HG03175 (cell line): ENCODE measurements at regions not wholly inside any gene's neighbourhood (a gene's known extent, or its start where the extent isn't known, plus 50 kb on each side); places are given as distances from the start of the nearest gene placed in this dataset.
"Not testable (repeated sequence)": the region's sequence is repeated elsewhere in the genome, so short reads cannot be mapped to it uniquely, and the experiment has no call there.

Source experiments
- ATAC-seq: cut with Tn5 transposase; IDR thresholded peaks from one replicate; pipeline ENCODE4 v1.9.1; 2021; ENCODE audit warnings: mild to moderate bottlenecking, moderate library complexity; ENCODE audit not compliant: unreplicated experiment

DNA sequence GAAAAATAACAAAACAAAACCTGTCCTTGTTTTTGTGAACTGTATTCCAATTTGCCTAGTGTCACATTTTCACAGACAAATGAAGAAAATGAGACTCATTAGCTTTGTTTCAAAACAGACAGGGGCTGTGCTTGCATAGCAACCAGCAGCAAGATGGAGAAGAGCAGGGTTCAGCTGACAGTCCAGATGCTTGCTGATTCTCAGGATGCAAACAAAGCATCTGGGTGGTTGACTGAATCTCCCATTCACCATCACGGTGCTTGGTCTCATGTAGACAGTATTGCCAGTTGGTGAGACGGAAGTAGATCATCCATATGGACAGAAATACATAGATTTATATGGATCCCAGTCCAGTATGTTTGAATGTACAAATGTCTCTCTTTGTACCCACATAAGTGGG is 326.8 kb downstream of the CCDC85A start:
- ATAC-seq = no peak

DNA sequence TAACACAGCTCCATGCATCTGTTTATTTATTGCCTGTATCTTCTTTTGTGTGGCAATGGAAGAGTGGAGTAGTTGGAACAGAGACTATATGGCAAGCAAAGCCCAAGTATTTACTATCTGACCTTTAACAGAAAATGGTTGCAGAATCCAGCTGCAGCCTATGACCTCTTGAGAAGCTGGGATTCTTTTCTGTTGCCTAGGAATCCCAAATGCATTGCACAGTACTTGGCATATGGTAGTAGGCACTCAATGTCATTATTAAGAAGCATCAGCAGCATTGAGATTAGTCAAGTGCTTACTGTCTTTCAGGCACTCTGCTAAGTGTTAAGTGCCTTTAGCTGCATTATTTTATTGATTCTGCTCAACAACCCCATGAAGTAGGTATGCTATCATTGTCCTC is 331.6 kb downstream of the CCDC85A start:
- no peak for ATAC-seq

GRCh38 chr2:56519806-56520205 is 336.0 kb downstream of the CCDC85A start:
- ATAC-seq = no peak

DNA sequence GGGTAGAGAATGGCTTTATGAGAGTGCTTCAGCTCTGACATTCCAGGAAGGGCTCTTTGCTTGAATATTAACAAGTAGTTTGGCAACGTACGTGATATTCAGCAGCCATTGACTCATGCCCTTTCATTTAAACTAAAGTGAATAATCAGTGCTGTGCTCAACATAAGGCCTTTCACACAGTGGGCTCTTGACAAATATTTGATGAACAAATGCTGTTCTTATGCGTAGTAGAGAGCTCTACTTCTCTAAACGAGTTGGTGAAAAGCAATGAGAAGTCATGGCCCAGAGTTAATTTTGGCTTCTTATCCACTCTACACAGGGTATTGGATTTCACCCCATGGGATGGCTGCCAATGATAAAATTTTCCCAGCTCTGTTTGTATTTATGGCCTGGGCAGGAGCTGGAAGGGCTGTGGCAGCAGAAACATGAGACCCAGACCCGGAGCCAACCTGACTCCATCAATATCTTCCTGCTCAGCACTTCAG is 338.9 kb downstream of the CCDC85A start:
- no peak for ATAC-seq

- ATAC-seq = no peak
These were observed 340.0 kb downstream of the CCDC85A start for GRCh38 chr2:56523816-56524215.

GRCh38 chr2:56531668-56532420 is 348.1 kb downstream of the CCDC85A start:
- no peak for ATAC-seq

DNA sequence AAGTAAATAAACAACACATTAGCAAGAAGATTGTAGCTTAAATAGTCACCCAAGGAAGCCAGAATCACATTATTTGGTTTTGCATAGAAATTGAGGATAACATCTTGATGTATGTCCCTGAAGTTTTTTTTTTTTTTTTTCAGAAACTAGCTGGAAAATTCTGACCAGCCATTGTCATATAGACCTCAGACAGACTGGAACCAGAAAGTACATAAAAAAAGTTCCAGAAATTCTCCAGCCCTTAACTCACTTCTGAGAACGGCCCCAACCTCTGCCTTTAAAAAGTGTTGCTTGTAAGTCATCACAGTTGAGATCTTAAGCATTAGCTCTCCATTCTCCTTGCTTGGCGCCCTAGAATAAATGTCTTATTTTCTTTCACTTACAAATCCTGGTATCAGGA is 350.5 kb downstream of the CCDC85A start:
- ATAC-seq = no peak

DNA sequence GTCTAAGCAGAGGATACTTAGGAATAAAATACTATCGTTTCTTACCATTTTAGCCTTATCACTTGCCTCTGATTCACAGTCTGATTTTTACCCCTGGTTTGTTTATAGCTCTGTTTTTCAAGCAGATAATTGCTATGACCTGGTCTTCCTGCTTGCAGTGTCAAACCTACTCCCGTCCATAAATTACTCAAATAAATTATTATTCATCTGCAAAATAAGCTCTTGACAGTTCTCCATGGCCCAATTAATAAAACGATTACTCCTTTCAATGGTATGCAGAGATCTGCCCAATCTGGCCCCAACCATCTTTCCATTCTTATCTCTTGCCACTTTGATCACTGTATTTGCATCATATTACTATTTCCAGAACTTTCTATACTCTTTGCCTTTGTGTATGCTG is 354.0 kb downstream of the CCDC85A start:
- no peak for ATAC-seq

GRCh38 chr2:56539618-56540017 is 355.8 kb downstream of the CCDC85A start:
- no peak for ATAC-seq

DNA sequence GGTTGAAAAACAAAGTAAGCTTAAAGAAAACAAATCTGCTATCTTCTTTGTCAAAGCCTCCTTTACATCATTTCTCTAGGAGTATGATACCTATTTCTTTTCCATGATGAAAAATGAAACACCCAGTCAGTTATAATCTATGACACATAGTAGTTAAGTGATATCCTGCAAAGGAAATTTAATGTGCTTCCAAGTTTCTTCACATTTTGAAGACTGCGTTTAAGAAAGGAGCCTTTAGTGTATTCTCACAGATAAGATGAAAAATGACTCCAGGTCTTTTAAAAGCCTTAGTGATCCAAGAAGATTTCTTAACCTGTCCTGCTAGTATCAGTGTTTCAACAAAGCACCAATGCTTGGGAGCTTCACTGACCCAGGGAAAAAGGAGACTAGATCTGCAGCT is 356.7 kb downstream of the CCDC85A start:
- ATAC-seq = no peak

DNA sequence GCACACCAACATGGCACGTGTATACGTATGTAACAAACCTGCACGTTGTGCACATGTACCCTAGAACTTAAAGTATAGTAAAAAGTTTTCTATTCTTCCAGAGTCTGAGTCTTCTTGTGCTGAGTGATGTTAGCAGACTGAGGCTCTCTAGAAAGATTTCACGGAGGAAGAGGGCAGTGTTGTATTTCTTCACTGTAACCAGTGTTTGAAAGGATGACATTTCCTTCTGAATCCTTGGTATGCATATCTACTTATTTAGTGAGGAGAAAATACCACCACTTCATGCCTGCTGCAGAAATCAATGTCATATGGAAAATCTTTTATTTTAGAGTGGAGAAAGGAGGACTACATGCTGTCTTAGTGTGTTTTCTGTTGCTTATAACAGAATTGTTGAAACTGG is 357.1 kb downstream of the CCDC85A start:
- no peak for ATAC-seq

DNA sequence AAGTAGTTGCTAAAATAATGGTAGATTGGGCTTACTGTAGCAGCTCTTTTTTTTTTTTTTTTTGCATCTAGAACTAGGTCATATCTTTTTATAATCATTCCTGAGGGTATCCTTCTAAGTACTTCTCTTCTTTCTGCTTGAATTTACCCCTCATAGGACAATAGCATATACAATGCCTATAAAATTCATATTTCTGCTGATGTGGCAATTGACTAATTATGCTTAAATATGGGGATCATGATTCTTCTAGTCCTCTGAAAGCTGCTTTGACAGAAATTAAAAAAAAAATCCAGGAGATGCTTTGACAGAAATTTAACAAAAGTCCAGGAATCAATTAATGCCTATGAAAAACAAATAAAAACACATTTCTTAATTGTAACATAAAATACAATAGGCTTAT is 358.4 kb downstream of the CCDC85A start:
- no peak for ATAC-seq

DNA sequence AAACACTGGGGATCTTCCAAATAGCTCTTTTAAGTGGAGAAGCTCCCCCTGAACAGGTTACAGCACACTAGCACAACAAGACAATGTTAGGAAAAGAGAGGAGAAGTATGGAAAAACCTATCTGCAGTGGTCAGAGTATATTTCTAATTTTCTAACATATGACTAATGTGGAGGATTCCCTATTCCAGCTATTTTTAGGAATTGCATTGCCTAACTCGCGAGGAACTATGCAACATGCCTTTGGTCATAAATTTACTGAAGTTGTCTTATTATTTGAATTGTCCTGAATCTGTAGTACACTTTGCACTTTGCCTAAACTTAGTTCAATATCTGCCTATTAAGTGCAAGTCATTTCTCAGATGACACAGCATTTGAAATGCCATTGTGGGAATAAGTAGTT is 381.4 kb downstream of the CCDC85A start:
- ATAC-seq = no peak

GRCh38 chr2:56571074-56571473 is 387.3 kb downstream of the CCDC85A start:
- no peak for ATAC-seq

DNA sequence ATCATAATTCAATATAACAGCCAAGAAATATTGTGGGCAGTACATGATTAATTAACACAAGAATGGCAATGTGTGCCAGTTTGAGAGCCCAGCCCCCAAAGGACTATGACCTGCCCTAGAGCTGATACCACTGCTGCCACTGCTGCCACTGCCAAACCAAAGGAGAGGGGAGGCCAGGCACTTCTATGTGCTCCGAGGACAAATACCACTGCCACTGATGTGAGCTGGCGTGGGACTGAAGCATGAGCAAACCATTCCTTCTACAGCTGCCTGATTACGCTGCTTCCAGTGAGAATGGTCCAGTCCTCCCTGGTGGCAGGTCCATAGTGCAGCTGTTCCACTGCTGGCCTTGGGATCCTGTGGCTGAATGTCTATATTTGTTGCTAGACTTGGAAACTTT is 392.2 kb downstream of the CCDC85A start:
- ATAC-seq = no peak

DNA sequence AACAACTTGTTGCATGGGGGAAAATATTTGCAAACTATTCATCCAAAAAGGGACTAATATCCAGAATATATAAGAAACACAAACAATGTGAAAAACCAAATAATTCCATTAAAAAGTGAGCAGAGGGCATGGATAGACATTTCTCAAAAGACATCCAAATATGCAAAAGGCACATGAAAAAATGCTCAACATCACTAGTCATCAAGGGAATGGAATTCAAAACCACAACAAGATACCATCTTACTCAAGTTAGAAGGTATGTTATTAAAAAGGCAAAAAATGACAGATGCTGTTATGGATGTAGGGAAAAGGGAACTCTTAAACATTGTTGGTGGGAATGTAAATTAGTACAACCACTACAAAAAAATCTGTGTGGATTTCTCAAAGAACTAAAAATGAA is 396.5 kb downstream of the CCDC85A start:
- ATAC-seq = no peak

DNA sequence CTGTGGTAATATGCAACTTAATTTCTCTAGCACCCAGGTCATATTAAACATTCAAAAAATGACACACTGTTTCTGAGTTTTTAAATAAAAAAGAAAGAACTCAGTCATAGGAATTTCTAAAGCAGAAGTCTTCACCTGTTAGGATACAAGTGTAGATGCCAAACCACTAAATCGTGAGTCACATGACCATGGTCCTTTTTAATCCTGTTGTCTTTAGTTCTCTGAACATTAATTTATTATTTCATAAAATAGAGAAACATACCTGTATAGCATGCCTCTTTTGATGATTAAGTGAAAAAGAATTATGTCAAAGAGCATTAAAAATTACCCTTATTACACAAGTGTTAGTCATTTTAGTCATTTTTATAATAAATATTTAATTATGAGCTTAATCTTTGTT is 398.8 kb downstream of the CCDC85A start:
- ATAC-seq = no peak

DNA sequence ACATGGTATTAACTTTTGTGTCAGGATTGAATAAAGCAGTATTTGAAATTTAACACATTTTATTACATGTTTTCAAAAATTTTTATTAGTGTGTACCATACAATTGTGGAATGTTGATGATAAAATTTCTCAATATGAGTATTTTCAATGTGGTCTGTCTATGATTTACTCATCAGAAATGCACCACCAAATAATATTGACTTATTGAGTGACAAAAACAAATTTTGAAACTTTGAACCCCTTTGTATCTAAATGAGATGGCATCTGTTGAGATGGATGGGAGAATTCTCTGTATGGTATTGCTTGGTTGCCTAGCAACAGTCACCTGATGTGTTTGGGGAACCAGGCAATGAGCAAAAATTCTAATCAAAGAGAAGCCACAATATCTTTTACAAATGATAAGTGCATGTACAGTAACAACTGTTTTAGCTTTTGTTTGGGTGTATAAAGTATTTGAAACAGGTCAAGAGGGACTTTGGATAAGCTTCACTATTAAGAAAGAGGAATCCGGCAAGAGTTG is 400.1 kb downstream of the CCDC85A start:
- ATAC-seq = no peak

- no peak for ATAC-seq
These were observed 403.7 kb downstream of the CCDC85A start for GRCh38 chr2:56587456-56587855.

DNA sequence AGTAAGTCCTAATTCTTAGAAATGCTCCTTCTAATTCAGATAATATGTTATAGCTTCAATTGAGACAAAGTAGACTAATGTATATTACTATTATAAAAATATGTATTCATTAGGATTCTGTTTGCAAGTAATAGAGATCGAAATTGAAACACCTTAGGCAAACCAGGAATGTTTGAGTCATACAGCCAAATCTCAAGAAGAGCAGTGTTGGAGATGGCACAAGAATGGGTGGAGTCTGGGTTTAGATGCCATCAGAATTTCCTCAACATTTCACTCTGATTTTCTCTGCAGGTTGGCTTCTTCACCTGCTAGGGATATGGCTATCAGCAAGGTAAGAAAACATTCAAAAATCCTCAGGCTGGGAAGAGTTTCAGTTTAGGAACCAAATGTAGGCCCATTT is 405.4 kb downstream of the CCDC85A start:
- ATAC-seq = no peak

DNA sequence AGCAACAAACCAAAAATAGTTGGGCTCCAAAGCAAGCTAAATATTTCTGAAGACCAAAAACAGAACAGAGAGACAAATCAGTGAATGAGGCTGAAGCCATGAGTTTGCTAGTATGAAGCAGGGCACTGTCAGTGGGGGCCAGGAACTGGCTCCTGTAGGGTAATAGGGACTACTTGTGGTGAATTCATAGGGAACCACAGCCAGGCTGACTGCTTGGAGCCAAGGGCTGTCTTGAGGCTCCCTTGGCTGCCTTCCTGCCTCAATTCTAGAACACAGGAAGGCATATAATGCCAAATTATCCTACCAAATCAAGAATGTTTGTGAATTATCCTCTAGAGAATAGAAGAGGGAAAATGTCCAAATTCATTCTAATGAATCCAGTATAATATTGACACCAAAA is 406.0 kb downstream of the CCDC85A start:
- ATAC-seq = no peak

- ATAC-seq = no peak
These were observed 406.8 kb downstream of the CCDC85A start for GRCh38 chr2:56590611-56591010.

GRCh38 chr2:56606086-56606485 is 422.3 kb downstream of the CCDC85A start:
- ATAC-seq = not testable (repeated sequence)
